GM21360 (cell line): ENCODE measurements at regions not wholly inside any gene's neighbourhood (a gene's known extent, or its start where the extent isn't known, plus 50 kb on each side); places are given as distances from the start of the nearest gene placed in this dataset.

Experiments used
- ATAC-seq: cut with Tn5 transposase; IDR thresholded peaks from one replicate; pipeline ENCODE4 v1.9.1; 2021; ENCODE audit warnings: mild to moderate bottlenecking, moderate library complexity; ENCODE audit not compliant: unreplicated experiment

DNA sequence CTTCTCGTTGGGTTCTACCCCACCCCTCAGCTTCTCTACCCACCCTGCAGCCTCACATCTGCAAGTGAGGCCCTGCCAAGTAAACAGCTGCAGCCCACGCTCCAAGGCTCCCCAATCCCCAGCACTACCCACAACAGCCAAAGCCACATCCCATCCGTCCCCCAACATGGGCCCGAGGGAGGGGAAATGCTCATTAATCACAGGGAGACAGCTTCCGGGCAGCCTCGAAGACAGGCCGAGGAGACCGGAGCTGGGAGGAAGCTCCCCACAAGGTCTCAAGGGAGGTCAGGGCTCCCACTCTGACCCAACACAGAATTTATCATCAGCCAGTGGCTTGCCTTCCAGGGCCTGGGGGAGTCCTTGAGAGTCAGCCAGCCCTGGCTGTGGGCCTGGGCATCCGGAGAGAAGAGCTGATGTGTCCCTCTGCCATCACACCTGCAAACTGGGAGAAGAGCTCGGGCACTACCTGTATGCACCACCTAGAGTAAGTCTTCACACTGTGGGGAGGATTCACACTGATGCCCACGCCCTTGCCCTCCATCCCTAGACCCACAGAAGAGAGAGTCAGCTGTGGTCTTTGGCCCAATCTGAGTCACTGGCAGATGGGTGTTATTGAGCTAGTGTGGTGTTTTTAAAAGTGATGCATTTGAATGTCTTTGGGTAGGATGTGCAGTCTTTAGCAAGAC lies 115.5 kb upstream of the ZMIZ1 start:
- no peak for ATAC-seq

DNA sequence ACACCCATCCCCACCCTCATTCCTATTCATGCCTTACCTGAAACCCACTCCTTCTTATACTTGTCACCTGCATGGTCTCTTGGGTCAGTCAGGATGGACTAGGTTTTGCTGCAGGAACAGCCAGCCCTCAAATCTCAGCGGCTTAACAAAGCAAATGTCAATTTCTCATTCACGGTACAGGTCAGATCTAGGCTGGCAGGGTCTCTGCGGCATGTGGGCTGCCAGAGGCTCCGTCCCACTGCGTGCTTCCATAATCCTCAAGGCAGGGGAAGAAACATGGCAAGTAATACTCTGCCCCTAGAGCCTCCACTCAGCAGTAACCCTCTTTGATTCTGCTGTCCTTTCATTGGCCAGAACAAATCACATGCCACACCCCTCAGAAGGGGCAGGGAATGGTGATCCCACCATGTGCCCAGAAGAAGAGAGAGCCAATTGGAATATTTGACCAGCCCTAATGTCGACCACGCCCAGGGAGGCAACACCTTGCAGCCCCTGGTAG lies 114.9 kb upstream of the ZMIZ1 start:
- no peak for ATAC-seq

DNA sequence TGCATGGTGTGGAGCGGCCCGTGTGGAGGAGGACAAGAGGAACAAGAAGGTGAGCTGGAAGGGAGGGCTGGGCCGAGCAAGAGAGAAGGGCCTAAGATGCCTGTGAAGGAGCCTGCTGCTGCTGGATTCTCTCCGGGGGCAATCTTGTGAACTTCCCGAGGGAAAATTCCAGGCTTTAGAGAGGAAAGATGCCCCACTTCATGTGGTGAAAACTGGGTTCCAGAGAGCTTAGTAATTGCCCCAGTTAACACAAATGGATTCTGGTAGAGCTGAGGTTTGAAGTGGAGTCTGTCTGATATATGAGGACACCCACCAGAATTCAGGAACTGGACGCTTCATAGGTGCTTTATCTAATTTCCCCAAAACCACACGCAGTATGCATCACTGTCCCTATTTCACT lies 114.1 kb upstream of the ZMIZ1 start:
- no peak for ATAC-seq

DNA sequence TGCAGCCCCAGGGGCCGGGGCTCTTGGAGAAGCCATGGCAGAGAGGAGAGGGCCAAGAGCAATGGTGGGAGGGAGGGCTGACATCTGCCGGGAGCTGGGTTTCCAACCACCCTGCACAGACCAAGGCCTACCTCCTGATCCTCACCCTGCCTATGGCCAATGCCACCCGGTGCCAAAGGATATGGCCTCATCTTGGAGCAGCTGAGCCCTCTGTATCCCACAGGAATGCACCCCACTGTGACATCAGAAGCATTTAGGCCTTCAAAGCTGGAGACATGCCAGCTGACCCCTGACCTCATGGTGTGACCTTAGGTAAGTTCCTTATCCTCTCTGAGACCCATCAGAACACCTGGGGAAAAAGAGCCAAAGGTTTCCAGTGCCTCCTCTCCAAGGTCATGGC lies 113.6 kb upstream of the ZMIZ1 start:
- no peak for ATAC-seq

DNA sequence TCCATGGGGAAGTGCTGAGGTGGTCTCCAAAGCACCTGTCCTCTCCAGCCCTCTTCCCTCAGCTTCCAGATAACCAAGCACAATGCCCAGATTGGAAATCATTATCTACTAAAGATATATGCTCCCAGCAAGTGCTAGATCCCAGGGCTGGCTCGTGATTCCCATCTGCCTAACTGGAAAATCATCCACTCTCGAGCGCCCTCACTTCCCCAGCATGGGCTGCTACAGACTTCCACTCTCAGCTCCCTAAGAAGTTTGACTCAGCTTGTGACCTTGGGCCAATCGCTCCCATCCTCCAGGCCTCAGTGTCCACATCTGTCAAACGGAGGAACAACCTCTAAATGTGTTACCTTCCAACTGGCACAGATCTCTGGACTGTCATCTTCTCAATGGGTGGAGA lies 112.4 kb upstream of the ZMIZ1 start:
- ATAC-seq = no peak

DNA sequence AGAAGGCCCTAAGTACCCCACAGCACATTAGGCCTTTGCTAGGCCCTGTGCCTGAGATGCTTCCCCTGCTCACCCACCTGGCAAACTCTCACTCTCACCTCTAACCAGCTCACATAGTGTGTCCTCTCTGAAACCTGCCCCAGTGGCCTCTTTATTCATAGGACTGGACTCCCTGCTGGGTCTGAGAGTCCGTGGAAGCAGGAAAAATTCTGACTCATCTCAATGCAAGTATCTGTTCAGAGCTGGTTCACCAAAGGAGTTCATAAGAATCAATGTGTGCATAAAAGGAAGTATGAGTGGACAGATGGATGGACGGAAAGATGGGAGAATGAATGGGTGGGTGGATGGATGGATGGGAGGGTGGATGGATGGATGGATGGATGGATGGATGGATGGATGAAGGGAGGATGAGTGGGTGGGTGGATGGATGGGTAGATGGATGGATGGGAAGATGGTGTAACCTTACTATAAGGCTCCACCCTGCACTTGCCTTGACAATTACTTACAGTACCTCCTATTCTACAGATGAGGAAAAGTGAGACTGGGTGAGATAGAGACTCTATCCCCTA lies 111.2 kb upstream of the ZMIZ1 start:
- no peak for ATAC-seq

DNA sequence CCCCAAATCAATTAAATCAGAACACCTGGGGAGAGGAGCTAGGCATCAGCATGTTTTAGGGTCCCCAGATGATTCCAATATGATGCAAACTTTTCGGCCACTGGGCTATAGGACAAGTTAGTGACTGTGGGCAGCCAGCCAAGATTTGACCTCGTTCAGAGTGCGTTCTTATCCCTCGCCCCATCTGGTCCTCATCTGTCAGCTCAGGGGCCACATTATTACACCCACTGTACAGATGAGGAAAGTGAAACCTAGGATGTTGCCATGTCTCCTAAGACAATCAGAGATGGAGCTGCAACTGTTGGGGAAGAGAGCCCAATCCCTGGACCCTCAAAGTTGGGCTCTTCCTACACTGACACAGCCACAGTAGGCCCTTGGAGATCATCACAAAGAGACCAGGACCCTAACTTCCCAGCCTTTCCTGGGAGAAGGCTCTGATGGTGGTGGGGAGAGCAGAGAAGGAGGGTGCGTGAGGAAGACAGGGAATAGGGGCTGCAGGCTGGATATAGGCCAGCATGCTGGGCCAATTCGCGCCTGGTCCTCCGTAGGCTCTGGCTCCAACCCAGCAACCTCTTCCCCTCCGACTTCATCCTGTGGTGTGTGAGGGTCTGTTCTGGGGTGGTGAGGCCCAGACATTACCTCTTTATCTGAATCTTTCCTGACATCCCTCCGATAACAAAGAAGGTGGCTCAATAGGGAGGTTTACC lies 109.4 kb upstream of the ZMIZ1 start:
- no peak for ATAC-seq

DNA sequence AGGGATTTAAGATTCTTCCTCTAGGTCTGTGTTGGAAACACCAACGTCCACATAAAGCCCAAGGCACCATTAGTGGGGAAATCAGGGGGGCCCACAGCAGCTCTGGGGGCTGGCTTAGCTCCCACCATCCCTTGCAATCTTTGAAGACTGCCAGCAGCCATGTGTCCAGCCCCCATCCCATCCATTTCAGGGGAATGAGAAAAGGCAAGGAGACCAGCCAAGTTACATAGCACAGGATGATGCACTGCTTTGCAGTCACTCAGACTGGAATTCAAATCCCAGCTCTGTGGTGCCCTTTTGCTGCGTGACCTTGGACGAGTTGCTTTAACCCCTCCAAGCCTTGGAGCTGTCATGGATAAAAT lies 108.9 kb upstream of the ZMIZ1 start:
- no peak for ATAC-seq

DNA sequence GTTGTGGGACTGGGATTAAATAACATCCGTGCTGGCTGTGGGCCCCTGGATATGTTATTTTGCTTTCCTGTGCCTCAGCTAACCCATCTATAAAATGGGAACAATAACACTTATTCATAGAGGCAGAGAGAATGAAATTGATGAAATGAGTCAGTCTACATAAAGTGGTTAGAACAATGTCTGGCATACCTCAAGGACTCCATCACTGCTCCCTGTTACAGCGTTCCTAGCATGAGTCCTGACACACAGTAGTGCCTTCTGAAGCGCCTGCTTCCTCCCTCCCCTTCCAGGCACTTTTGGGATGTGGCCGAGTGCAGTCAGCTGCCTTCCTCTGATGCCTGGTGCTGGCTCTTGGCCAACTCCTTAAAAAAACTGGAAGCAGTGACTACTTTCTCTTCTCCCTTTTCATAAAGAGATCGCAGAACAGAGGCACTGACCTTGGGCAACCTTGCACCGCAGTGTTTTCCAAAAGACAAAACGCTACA lies 108.4 kb upstream of the ZMIZ1 start:
- no peak for ATAC-seq

DNA sequence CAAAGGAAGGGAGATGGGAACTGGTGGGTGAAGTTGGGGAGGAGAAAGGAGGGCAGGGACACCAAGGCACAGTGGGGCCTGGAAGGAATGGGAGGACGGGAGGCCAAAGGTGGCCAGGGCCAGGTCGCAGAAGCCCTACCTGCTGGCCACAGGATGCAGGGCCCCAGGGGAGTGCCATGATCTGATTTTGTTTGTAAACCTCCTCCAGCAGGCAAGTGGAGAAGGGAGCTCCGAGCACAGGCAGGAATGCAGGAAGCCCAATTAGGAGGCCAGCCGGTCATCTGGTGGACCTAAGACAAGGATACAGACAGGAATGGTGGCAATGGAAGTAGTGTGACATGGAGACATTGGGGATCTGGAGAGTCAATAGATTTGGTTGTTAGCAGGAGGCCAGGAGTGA lies 107.0 kb upstream of the ZMIZ1 start:
- no peak for ATAC-seq

DNA sequence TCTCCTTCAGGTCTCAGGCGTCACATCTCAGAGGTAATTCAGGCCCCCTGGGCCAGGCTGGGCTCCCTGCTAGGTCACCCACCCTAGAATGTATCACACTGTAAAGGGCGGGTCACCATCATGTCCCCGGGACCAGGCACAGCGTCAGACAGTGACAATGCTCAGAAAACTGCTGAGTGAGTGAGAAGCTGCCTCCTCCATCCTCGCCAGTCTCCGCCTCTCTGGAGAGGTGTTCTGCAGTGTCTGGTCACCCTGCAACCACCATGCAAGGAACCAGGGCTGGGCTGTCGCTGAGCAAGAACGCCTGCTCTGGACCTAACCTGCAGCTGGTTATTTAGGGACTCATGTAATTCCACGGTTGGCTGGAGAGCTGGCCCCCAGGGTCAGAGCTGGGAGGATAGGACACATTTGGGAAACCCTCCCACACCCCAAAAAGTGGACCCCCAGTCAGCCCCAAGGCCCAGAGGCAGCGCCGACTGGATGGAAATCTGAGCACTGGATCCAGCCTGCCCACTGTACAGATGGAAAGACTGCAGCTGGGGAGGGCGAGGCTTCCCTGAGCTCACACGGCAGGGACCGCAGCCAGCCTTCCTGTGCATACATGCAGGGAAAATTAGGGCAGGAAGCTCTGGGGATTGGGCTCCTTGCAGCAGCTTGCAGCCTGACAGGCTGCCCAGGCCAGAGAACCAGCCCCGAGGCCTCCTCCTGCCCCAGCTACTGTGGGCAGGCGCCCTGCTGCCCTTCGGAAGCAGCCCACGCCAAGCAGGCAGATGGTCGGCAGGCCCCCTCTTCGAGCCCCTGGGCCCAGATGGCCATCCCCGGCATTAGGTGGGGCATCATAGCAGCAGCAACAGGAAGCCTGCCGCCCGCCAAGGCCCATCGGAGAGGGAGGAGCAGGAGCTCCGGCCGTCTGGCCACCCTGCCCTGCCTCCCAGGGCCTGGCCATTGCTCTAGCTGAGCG lies 105.4 kb upstream of the ZMIZ1 start:
- ATAC-seq = no peak

DNA sequence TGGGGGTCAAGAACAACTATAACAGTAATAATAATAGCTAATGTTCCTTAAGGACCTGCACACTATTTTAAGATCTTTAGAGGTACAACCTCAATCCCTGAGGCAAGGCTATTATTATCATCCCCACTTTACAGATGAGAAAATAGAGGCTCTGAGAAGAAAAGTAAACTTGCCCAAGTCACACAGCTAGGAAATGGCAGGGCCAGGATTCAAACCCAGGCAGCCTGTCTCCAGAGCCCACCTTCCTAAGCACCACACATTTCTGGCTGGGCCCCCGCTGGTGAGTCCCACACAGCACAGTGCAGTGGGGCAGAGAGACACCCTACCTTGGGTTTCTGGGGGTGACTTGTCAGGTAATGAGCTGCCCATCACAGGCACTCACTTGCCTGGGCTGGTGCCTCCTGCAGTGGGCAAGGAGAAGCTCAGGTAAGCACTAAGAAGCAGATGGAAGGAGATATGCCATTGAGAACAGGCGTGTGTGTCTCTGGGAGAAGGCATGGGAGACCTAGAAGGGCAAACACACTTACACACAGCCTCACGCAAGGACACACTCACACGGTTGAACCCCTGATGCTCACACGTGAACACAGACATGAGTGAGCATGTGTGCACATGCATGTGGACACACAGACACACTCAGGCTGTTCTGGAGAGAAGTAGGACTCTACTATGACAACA lies 104.4 kb upstream of the ZMIZ1 start:
- no peak for ATAC-seq

DNA sequence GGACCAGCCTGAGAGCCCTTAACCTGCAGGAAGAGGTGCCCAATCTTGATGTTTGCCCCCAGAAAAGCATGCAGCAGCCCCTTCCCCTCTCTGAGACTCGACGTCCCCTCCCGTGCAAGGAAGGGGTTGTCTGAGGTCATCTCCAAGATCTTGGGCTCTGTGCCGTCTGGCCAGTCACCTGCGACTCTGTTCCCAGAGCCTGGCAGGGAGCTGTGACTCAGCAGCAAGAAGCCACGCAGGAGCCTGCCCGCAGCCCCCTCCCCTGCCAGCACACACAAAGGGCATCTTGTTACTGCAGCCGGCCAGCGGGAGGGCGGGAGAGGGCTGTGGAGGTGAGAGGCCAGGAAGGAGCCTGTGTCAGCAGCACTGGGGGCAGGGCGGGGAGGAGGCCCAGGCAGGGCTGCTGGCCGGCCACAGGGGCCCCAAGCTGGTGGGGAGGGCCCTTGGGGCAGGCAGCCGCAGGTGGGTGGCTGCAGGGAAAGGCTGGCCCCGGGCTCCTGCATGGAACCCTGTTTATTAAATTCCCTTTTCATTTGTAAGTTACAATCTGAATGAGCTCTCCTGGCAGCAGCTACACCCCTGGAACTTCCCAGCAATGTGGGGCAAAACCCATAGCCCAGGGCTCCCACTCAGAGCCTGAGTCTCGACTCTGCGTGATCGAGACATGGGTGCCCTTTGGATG lies 103.7 kb upstream of the ZMIZ1 start:
- ATAC-seq = no peak

DNA sequence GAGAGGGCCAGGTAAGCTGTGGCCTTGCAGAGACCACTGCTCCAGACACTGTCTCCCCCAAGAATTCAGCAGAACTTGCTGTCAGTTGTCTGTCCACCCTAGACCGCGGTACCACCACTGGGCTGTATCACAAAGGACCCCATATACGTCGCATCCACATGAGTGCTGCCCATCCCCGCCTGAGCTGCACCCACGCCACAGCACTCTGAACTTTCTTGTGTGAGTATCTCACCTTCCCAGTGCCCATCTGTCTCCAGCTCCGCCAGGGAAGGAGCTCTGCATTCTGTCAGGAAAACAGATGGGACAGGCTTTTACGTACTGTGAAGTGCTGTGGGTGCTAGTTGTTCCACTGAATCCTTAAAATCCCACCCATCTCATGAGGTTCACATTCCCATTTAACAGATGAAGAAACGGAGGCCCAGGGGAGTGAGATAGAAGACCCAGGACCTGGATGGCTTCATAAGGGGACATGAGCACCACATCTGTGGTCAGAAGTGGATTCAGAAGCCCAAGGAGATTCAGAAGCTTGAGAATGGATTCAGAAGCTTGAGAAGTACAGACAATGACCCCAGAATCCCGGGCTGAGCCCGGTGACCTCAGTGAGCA lies 102.5 kb upstream of the ZMIZ1 start:
- no peak for ATAC-seq

DNA sequence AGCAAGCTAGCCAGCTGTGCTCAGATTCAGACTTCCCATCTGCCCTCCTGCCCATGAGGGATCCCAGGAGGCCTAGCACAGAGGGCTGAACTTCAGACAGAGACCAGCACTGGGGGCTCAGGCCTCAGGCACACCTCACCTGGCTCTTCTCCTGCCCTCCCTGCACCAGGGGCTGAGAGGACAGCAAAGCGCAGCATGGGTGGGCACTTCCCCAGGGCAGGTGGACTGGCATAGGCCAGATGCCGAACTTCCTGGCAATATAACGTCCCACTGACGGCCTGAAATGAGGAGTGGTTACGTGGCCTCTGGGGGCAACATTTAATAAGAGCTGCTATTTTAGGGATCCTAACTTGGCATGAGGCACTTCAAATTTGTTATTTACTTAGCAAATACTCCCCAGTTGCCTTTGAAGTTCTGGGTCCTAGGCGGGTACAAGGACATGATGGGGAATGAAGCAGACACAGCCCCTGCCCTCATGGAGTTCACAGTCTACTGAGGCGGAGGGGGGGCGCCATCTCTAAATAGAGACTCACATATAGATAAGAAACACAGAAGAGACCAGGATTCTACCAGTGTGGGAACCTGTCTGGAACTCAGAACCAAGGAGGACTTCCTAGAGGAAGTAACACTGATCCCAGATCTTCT lies 101.8 kb upstream of the ZMIZ1 start:
- ATAC-seq = no peak

DNA sequence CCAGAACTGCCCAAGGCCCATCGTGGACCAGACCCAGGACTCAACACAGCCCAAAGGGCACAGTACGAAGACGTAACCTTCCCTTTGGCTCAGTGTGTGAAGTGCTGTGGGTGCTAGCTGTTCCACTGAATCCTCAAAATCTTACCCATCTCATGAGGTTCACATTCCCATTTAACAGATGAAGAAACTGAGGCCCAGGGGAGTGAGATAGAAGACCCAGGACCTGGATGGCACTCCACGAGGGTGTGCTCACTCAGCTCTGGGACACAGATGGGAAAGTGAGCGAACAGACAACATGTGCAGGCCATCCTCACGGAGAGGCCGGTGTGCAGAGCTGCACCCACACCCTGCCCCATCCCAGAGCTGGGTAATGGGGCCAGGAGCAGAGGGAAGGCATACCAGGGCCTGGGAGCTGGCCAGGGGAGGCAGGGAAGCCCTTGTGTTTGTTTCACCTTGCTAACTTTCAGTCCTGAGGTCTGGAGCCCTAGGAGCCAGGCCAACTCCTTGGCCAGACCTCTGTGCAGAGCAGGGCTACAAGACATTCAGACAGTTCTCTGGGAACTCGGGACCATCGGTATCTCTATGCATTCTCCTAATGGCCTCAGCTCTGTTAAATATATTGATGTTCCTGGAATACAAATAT lies 100.3 kb upstream of the ZMIZ1 start:
- no peak for ATAC-seq

DNA sequence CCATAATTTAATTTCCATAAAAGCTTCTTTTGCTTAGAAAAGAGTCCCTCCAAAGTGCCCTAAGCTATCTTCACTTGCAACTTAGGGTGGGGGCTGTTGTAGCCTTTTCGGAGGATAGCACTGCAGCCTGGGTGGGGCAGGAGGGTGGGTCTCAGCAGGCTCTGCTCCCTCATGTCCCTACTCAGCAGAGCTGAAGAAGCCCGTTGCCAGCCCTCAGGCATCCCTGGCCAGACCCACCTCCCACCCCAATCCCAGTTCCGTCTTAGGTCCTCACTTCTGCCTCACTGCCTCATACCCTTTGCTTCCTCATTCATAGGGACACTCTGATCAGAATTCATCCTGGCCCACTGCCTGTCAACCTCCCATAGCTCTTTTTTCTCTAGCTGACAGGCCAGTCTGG lies 99.8 kb upstream of the ZMIZ1 start:
- no peak for ATAC-seq

DNA sequence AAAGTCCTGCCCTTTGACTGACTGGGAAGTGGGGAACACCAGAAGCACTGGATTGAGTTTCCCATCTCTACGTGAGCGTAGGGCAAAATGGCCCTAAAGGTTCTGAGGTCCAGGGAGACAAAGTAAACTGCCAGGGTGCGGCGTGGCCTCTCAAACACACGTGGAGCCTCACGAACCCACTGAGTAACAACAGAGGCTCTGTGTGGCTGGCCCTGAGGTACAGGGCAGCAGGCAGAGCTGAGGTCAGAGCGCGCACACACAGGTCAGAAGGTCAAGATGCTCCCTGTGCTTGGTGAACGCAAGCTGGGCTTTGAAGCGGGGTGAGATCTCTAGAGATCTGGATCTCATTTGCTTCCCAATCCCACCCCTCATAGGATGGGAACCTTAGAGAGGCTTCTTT lies 99.0 kb upstream of the ZMIZ1 start:
- no peak for ATAC-seq

DNA sequence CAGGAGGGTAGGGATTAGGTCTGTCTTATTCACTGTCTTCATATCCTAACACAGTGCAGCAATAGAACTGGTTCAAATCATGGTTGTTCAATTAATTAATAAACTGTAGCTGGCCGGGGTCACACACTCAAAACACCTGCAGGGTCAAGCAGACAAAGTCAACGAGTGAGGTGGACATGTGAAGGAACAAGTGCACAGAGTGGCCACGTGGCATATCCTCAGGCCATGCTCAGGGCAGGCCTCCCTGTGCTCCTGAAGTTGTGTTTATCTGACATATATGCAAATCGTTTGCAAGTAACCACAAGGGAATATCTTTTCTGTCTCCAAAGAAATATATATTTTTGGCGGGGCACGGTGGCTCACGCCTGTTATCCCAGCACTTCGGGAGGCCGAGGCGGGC lies 98.5 kb upstream of the ZMIZ1 start:
- no peak for ATAC-seq
